Activated T-helper 1 cell treated with anti-CD3 and anti-CD28 coated beads, Interleukin-12 subunit alpha, Interleukin-12 subunit beta, Interleukin-2, Interleukin-4 antibody, amounts not matched to agents 30 ng/mL and 10 ng/mL and 1 ng/mL, durations not matched to agents 14 hours and 24 hours and 36 hours (primary cell): ENCODE measurements at regions not wholly inside any gene's neighbourhood (a gene's known extent, or its start where the extent isn't known, plus 50 kb on each side); places are given as distances from the start of the nearest gene placed in this dataset.
"Not testable (repeated sequence)": the region's sequence is repeated elsewhere in the genome, so short reads cannot be mapped to it uniquely, and the experiment has no call there.

Source experiments
- DNase-seq: peaks from one replicate; pipeline ENCODE4 v3.0.0; 2021; ENCODE audit warnings: low spot score
- H3K27ac Mint-ChIP-seq: one replicate; pipeline ENCODE4 v1.8.0; 2021; ENCODE audit warnings: mild to moderate bottlenecking, mixed read lengths
- H3K27me3 Mint-ChIP-seq: one replicate; pipeline ENCODE4 v1.8.0; 2022; ENCODE audit warnings: mild to moderate bottlenecking, moderate library complexity, mixed read lengths; ENCODE audit not compliant: insufficient read depth
- H3K36me3 Mint-ChIP-seq: one replicate; pipeline ENCODE4 v1.8.0; 2021; ENCODE audit warnings: low read depth, mixed read lengths
- H3K4me1 Mint-ChIP-seq: one replicate; pipeline ENCODE4 v1.8.0; 2021; ENCODE audit warnings: low read depth, mixed read lengths
- H3K4me3 Mint-ChIP-seq: one replicate; pipeline ENCODE4 v1.8.0; 2021; ENCODE audit warnings: mild to moderate bottlenecking, moderate library complexity, mixed read lengths
- H3K9me3 Mint-ChIP-seq: one replicate; pipeline ENCODE4 v1.8.0; 2021; ENCODE audit warnings: mixed read lengths
- intact Hi-C: fragments of 100-400 bp; cut with micrococcal nuclease; formaldehyde crosslinking; loops from one replicate; pipeline ENCODE4 v1.15.1; 2024

DNA sequence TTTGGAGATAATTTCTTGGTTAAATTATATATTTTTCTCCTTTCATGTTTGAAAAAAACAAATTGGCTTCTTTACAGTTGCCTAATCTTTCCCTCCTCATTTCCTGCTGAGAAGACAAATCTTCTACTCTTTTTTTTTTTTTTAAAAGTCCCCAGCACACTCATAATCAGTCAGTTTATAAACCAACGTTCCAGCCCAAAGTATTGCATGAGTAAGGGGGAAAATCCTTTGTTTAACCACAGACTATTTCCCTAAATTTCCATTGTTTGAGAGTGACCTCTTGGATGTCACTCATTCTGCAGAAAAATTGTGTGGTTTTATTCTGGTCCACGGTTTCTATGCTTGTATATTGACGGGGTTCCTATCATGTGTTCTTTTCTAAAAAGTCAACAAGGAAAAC, 55.1 kb upstream of the TLR4 start:
- no peaks in the 10 kb centered on the region for H3K9me3 Mint-ChIP-seq
- no peak overlapping the region for H3K4me3 Mint-ChIP-seq
- DNase-seq: no peak
- no peak overlapping the region for H3K27ac Mint-ChIP-seq
- peaks cover 7% of the 10 kb centered on the region for H3K27me3 Mint-ChIP-seq
- H3K4me1 Mint-ChIP-seq: peaks cover 8% of the 10 kb centered on the region
- no peaks in the 10 kb centered on the region for H3K36me3 Mint-ChIP-seq
- intact Hi-C loops: no loop called here

DNA sequence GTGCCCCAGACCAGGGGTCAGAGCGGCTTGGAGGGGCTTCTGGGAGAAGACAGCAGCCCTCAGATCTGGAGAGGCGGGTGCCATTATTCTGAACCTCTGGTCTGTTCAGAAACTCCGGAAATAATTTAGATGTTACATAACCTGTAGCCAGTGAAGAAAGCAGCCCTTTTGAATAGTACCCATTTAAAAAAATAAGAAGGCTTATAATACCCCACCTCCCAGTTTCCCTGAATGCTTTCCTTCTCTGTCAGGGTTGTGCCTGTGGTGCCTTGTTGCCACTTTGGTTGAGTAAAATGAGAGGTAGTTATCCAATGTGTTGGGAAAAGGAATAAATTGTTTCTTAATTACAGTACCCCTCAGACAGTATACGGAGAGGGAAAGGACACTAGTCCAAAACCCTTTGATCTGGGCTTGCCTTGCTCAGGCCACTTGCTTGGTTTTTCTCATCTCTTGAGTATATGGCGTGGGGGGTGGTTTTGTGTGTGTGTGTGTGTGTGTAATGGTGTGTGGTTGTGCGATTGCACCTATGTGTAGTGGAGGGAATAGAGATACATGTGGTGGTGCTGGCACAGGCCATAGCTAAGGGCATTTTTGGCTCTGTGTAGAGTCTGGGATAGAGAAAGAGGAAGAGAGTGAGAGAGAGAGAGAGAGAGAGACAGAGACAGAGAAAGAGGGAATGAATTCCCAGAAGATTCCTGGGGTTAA, 59.1 kb upstream of the TLR4 start:
- no peak for DNase-seq
- H3K36me3 Mint-ChIP-seq: no peaks in the 10 kb centered on the region
- H3K4me1 Mint-ChIP-seq: peaks cover 9% of the 10 kb centered on the region
- H3K27ac Mint-ChIP-seq: no peak overlapping the region
- H3K27me3 Mint-ChIP-seq: peaks cover 5% of the 10 kb centered on the region
- no peaks in the 10 kb centered on the region for H3K9me3 Mint-ChIP-seq
- no peak overlapping the region for H3K4me3 Mint-ChIP-seq
- intact Hi-C loops: no loop called here

DNA sequence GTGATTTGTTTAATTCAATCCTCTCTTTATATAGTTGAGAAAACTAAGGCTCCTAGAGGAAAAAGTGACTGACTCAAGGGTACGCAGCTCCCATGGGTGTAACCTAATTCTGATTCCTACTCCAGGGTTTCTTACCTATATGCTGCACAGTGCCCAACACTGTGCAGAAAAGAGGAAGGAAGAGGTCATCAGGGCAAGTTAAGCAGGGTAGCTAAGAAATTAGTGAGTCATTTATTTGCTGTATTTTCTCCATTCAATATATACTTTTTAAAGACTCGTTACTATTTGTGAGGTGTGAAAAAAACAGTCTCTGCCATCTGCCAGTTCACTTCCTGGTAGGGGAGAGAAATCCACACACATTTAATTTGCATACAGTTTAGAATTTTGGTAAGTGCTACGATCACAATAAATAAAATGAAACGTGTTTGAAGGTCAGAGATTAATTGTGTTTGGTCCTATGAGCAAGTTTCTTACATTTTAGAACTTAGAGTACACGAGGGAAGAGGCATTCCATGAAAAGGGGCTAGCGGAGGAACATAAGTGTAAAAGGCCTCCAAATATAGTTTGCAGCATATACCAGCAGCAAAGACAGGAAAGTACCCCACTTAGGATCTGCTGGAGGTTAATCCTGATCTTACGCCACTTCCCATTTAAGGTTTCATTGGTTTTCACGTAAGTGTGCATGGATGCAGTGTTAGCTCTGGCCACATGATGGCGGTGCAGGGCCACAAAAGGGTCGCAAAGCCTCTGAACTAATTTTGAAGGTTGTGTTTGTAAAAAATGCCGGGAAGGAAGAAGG, 59.9 kb upstream of the TLR4 start:
- H3K4me1 Mint-ChIP-seq: peaks cover 9% of the 10 kb centered on the region
- H3K27me3 Mint-ChIP-seq: peaks cover 5% of the 10 kb centered on the region
- no peaks in the 10 kb centered on the region for H3K9me3 Mint-ChIP-seq
- H3K36me3 Mint-ChIP-seq: no peaks in the 10 kb centered on the region
- intact Hi-C loops: no loop called here
- H3K4me3 Mint-ChIP-seq: no peak overlapping the region
- H3K27ac Mint-ChIP-seq: no peak overlapping the region
- DNase-seq: peak; percentile 20

DNA sequence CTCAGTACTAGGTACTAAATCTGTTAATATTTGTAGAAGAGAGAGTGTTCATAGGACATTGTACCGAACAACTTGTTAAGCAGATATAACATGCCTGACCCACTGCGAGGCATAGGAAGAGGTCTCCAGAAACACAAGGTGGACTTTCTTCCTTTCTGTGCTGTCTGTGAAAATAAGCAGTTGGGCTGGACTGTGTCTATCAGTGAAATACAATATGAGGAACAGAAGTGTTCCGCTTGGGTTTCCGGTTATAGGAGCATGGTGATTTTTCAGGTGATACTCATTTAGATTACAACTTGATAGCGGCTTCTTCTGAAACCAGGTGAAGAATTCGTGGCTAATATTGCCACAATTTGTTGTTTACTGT, 60.9 kb upstream of the TLR4 start:
- H3K4me1 Mint-ChIP-seq: peaks cover 9% of the 10 kb centered on the region
- no peak for DNase-seq
- intact Hi-C loops: no loop called here
- H3K27me3 Mint-ChIP-seq: peaks cover 5% of the 10 kb centered on the region
- H3K4me3 Mint-ChIP-seq: no peak overlapping the region
- no peaks in the 10 kb centered on the region for H3K36me3 Mint-ChIP-seq
- H3K9me3 Mint-ChIP-seq: no peaks in the 10 kb centered on the region
- H3K27ac Mint-ChIP-seq: no peak overlapping the region

DNA sequence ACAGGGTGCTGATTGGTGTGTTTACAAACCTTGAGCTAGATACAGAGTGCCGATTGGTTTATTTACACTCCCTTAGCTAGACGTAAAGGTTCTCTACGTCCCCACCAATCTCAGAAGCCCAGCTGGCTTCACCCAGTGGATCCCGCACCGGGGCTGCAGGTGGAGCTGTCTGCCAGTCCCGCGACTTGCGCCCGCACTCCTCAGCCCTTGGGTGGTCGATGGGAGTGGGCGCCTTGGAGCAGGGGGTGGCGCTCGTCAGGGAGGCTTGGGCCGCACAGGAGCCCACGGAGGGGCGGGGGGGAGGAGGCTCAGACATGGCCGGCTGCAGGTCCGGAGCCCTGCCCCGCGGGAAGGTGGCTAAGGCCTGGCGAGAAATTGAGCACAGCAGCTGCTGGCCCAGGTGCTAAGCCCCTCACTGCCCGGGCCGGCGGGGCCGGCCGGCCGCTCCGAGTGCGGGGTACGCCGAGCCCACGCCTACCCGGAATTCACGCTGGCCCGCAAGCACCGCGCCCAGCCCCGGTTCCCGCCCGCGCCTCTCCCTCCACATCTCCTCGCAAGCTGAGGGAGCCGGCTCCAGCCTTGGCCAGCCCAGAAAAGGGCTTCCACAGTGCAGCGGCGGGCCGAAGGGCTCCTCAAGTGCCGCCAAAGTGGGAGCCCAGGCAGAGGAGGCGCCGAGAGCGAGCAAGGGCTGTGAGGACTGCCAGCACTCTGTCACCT, 61.5 kb upstream of the TLR4 start:
- H3K27ac Mint-ChIP-seq, H3K9me3 Mint-ChIP-seq, H3K36me3 Mint-ChIP-seq, H3K4me1 Mint-ChIP-seq, DNase-seq, intact Hi-C loops, H3K27me3 Mint-ChIP-seq, H3K4me3 Mint-ChIP-seq: not testable (repeated sequence)

DNA sequence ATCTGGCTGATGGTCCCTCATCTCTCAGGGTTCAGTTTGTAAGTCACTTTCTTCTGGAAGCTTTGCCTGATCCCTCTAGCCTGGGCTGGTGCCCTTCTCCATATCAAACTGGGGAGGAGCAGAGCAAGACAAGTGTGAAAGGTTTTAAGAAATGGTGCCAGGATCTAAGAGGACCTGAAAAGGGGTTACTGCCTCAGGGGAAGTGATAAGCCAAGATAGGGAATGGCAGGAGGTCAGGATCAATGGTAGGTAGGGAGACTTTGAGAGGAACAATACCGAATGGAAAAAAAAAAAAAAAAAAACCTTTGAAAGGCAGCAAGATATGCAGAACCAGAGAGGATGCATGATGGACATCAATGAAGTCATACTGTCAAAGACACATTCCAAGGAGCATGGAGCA, 67.5 kb upstream of the TLR4 start:
- Mint-ChIP-seq H3K27ac (no peak overlapping the region), H3K4me3 (no peak overlapping the region)
- intact Hi-C loops: no loop called here

DNA sequence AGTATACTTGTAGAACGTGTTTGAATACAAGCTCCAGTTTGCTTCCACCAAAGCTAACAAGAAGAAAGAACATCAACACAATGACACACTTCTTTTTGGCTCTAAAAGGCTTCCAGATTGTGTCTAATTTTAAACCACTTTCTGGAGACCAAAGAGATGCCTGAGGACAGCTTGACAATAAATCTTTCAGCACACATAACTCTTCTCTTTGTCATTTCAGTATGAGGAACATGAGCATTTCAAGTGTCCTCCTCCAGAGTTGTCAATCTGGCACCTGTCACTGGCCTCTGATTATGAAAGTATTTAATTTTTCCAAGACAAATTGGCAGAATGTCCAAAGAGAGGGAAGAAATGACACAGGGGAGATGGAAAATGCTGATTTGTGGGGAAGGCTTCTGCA, 79.0 kb upstream of the TLR4 start:
- H3K4me3 Mint-ChIP-seq: no peak overlapping the region
- no peak for DNase-seq
- H3K9me3 Mint-ChIP-seq: peaks cover 33% of the 10 kb centered on the region
- no peaks in the 10 kb centered on the region for H3K4me1 Mint-ChIP-seq
- H3K36me3 Mint-ChIP-seq: no peaks in the 10 kb centered on the region
- intact Hi-C loops: no loop called here
- H3K27me3 Mint-ChIP-seq: no peaks in the 10 kb centered on the region
- no peak overlapping the region for H3K27ac Mint-ChIP-seq

More for the DNA sequence above, 67.5 kb upstream of the TLR4 start:
- peaks cover 2% of the 10 kb centered on the region for H3K27me3 Mint-ChIP-seq
- no peaks in the 10 kb centered on the region for H3K36me3 Mint-ChIP-seq
- H3K4me1 Mint-ChIP-seq: no peaks in the 10 kb centered on the region
- no peak for DNase-seq
- H3K9me3 Mint-ChIP-seq: no peaks in the 10 kb centered on the region

DNA sequence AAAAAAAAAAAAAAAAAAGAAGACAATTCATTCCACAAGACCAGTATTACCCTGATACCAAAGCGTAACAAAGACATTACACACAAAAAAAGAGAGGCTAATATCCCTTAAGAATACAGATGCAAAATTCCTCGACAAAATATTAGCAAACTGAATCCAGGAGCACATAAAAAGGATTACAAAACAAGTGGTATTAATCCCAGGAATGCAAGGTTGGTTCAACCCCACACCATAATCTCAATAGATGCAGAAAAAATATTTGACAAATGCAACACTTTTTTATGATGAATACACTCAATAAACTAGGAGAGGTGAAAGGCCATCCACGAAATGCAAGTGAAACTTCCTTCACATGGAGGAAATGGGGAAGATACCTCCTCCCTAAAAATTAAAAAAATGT, 80.1 kb upstream of the TLR4 start:
- H3K4me3 Mint-ChIP-seq: no peak overlapping the region
- H3K36me3 Mint-ChIP-seq: no peaks in the 10 kb centered on the region
- no peaks in the 10 kb centered on the region for H3K4me1 Mint-ChIP-seq

DNA sequence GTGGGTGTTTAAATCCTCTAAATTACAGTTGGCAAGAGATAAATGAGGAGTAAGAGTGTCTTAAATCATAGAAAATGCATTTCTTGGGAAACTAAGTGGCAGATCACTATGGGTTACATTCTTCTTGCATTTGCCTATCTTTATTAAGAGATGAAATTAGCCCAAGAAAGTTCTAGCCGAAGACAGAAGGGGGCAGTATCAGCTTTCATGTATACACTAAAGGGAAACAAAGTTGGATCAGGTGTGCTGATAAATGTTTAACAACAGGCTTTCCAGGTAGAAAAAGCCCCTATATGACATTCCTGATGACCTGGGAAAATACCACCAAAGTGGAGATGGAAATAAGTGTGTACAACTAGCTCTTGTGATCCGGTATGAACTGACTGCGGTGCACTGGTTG, 81.9 kb upstream of the TLR4 start:
- no peak for DNase-seq
- peaks cover 33% of the 10 kb centered on the region for H3K9me3 Mint-ChIP-seq
- H3K27ac Mint-ChIP-seq: no peak overlapping the region
- H3K4me3 Mint-ChIP-seq: no peak overlapping the region
- H3K4me1 Mint-ChIP-seq: no peaks in the 10 kb centered on the region
- intact Hi-C loops: no loop called here
- H3K36me3 Mint-ChIP-seq: no peaks in the 10 kb centered on the region
- no peaks in the 10 kb centered on the region for H3K27me3 Mint-ChIP-seq

More for the DNA sequence above, 80.1 kb upstream of the TLR4 start:
- Mint-ChIP-seq H3K27me3 (no peaks in the 10 kb centered on the region), H3K9me3 (peaks cover 33% of the 10 kb centered on the region), H3K27ac (no peak overlapping the region)
- DNase-seq: no peak
- intact Hi-C loops: no loop called here

DNA sequence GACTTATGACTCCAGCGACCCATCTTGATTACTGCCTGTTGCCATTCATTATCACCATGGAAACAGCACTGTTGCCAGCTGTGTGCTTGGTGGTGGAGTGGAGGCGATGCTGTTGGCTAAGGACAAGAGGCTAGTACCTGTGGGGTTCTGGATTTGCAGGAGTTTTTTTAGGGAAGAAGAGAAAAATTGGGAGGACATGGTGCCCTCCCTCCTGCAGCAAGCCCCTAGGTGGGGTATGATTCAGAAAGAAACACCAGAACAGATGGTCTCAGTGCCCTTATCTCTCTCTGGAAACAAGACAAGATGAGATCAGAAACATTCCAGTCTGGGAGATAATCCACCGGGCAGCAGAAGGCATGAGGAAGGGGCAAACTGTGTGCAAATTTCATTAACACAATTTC, 87.8 kb upstream of the TLR4 start:
- intact Hi-C loops: no loop called here
- no peaks in the 10 kb centered on the region for H3K27me3 Mint-ChIP-seq
- H3K4me1 Mint-ChIP-seq: no peaks in the 10 kb centered on the region
- H3K36me3 Mint-ChIP-seq: no peaks in the 10 kb centered on the region
- H3K4me3 Mint-ChIP-seq: no peak overlapping the region
- peaks cover under 1% of the 10 kb centered on the region for H3K9me3 Mint-ChIP-seq
- DNase-seq: no peak
- H3K27ac Mint-ChIP-seq: no peak overlapping the region

DNA sequence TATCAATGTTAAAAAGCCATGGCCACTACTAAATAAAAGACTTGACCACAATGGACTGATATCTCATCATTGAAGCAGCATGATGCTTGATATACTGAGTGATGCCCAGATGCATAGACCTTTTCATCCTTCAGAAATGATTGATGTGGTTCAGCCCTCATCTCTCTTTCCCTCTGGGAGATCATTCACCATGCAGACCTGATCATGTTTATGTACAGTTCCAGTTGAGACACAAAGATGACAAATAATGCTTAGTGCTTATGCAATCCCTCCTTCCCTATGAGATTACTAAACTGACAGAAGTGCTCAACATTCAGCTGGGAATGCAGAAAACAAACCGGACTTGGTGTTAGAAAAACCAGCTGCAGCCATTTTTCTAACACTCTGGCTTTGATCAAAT, 91.9 kb upstream of the TLR4 start:
- H3K9me3 Mint-ChIP-seq: no peaks in the 10 kb centered on the region
- intact Hi-C loops: no loop called here
- H3K4me1 Mint-ChIP-seq: no peaks in the 10 kb centered on the region
- H3K27me3 Mint-ChIP-seq: peaks cover 1% of the 10 kb centered on the region
- H3K36me3 Mint-ChIP-seq: no peaks in the 10 kb centered on the region
- DNase-seq: no peak
- no peak overlapping the region for H3K27ac Mint-ChIP-seq
- H3K4me3 Mint-ChIP-seq: no peak overlapping the region

DNA sequence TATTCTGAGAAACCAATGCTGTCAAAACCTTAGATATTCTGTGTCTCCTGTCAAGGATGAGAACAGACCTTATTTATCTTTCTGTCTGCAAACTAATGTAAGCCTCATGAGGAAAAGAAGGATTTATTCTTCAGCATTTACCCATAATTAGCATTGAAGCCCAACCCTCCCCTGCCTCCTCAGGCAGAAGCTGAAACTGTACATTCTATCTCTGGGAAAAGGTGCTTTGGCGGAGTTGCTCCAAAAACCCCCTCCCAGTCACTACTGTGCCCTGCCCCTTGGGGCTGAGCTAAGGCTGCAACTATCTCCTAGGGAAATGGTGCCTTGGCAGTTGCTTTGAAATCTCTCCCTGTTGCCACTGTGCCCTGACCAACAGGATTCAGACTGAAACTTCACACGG, 106.2 kb upstream of the TLR4 start:
- H3K4me3 Mint-ChIP-seq: no peak overlapping the region
- peaks cover 3% of the 10 kb centered on the region for H3K9me3 Mint-ChIP-seq
- no peaks in the 10 kb centered on the region for H3K36me3 Mint-ChIP-seq
- no peaks in the 10 kb centered on the region for H3K27me3 Mint-ChIP-seq
- DNase-seq: no peak
- H3K27ac Mint-ChIP-seq: no peak overlapping the region
- no peaks in the 10 kb centered on the region for H3K4me1 Mint-ChIP-seq
- intact Hi-C loops: no loop called here

DNA sequence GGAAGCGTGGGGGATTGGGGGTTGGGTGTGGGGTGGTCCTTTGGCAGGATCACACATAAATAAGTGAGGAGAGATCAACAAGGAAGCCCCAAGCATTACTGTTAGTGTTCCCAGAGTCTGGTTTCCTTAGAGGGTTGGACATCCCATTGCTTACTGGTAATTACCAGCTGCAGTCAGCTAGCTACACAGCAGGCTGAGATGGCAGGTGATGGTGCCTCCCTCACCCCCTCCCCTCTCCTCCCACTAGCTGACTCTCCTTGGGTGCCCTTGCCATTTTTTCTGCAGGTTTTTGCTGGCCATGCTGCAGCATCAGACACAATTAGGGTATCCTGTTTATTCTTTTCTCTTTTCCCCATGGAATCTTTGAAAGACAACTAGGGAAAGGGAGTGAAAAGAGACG, 107.5 kb upstream of the TLR4 start:
- Mint-ChIP-seq H3K4me3 (no peak overlapping the region), H3K9me3 (peaks cover 3% of the 10 kb centered on the region), H3K27ac (no peak overlapping the region), H3K4me1 (no peaks in the 10 kb centered on the region), H3K36me3 (no peaks in the 10 kb centered on the region), H3K27me3 (no peaks in the 10 kb centered on the region)
- intact Hi-C loops: no loop called here
- DNase-seq: no peak
